ENCODE measurements at regions not wholly inside any gene's neighbourhood (a gene's known extent, or its start where the extent isn't known, plus 50 kb on each side); places are given as distances from the start of the nearest gene placed in this dataset.

DNA sequence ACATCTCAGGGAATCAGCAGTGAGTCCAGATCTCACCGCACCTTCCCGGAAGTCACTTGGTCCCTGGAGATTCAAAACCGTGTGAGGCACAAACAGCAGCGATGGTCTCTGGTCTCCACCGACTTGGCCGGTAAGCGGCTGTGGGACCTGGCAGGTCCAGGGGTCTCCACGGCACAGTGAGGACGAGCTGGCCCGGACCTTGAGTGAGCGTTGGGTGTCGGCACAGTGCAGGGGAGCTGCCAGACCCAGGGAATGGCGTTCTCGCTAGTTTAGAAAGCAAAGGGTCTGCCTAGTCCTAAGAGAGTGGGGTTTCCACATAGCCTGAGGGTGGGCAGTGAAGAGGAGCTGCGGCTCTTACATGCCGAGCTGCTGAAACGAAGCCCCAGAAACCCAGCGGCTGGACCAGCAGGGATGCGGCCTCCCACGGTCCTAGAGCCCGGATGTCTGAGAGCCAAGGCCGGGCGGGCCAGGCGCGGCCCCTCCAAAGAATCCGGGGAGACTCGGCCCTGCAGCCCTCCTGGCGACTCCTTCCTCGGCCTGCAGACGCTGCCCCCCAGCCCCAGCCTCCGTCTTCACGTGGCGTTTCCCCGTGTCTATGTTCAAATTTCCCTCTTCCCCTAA lies 185.0 kb downstream of the ERMARD start:
- H3K36me3 ChIP-seq, result no peaks in the 10 kb centered on the region
- TF ChIP-seq, protein P1, sequence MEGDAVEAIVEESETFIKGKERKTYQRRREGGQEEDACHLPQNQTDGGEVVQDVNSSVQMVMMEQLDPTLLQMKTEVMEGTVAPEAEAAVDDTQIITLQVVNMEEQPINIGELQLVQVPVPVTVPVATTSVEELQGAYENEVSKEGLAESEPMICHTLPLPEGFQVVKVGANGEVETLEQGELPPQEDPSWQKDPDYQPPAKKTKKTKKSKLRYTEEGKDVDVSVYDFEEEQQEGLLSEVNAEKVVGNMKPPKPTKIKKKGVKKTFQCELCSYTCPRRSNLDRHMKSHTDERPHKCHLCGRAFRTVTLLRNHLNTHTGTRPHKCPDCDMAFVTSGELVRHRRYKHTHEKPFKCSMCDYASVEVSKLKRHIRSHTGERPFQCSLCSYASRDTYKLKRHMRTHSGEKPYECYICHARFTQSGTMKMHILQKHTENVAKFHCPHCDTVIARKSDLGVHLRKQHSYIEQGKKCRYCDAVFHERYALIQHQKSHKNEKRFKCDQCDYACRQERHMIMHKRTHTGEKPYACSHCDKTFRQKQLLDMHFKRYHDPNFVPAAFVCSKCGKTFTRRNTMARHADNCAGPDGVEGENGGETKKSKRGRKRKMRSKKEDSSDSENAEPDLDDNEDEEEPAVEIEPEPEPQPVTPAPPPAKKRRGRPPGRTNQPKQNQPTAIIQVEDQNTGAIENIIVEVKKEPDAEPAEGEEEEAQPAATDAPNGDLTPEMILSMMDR (IDR thresholded peaks at IDR 0.05), result no peak
- H3K9me3 ChIP-seq, result no peaks in the 10 kb centered on the region
- DNase-seq (ENCODE audit: low spot score), result peak; percentile 49
- no peak overlapping the region for H3K27ac ChIP-seq
- no peaks in the 10 kb centered on the region for H3K27me3 ChIP-seq
- H3K4me3 ChIP-seq, result no peak overlapping the region
- H3K4me1 ChIP-seq, result peaks cover 0 to 8% of the 10 kb centered on the region in 2 donors

DNA sequence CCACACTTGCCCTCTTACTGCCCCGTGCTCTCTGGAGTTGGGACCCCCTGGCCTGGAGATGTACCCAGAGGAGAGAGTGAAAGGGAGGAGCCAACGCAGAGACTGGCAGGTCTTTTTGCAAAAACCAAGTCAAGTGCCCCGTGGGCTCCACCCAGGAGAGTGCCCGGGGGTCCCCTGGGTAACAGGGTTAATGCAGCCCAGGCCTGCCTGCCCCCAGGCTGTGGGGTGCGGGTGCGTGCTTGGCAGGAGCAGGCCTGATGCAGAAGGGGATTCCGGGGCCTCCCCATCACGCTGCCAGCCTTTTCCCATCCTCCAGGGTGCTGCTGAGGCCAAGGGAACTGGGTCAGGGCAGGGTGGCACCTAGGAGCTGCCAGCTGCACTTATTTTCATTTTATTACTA lies 184.4 kb downstream of the ERMARD start:
- TF ChIP-seq, protein P1 (IDR thresholded peaks at IDR 0.05), result no peak
- Histone ChIP-seq H3K4me3 (no peak overlapping the region), H3K27me3 (no peaks in the 10 kb centered on the region), H3K9me3 (no peaks in the 10 kb centered on the region), H3K36me3 (no peaks in the 10 kb centered on the region), H3K4me1 (peaks cover 0 to 8% of the 10 kb centered on the region in 2 donors), H3K27ac (no peak overlapping the region)
- DNase-seq (ENCODE audit: low spot score), result peak; percentile 53

DNA sequence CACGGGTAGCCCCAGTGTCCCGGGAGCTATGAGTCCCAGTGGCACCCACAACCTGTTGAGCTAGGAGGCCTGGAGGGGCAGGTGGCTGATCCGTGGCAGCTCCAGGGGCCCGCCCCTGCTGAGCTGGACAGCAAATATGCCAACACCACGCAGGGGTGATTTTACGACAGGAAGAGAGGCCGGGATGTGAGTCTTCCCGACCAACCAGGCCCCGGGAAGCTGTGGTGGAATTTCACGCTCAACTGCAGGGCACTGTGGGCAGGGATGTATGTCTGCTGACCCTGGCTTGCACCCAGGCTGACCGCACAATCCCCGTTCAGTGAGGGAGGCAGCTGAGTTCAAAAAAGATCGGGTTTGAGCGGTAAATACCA lies 183.9 kb downstream of the ERMARD start:
- TF ChIP-seq, protein P1 (IDR thresholded peaks at IDR 0.05), result no peak
- Histone ChIP-seq H3K27ac (no peak overlapping the region), H3K27me3 (no peaks in the 10 kb centered on the region), H3K9me3 (no peaks in the 10 kb centered on the region), H3K4me3 (no peak overlapping the region), H3K4me1 (peaks cover 0 to 8% of the 10 kb centered on the region in 2 donors), H3K36me3 (no peaks in the 10 kb centered on the region)
- DNase-seq (ENCODE audit: low spot score), result peak; percentile 13

DNA sequence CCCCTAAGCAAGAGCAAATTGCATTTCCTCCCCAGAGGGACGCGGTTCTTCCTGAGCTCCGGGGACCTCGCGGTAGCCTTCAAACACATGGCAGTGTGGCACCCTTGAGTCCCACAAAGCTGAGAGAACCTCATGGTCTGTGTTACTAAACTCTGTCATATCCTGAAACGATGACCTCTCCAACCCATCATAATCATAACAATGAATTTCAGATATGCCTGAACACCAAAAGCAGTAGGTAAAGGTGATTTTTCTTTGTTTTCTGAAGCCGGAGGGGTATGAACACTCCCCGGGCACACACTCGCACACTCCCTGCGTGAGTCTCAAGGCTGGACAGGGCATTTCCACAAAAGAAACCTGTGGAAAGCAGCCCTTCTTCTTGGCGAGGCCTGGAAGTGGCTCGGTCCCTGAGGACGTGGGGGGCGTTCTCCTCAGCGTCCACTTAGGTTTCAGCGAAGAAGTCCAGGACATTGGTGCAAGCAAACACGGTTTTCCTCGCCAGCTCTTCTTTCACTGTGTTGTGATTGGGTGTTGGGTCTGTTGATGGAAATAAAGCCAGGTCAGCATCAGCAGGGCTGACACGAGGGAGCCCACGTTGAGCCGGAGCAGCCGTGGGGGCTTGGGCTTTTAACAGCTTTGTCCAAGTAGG lies 183.4 kb downstream of the ERMARD start:
- no peak overlapping the region for H3K4me3 ChIP-seq
- H3K27ac ChIP-seq, result no peak overlapping the region

DNA sequence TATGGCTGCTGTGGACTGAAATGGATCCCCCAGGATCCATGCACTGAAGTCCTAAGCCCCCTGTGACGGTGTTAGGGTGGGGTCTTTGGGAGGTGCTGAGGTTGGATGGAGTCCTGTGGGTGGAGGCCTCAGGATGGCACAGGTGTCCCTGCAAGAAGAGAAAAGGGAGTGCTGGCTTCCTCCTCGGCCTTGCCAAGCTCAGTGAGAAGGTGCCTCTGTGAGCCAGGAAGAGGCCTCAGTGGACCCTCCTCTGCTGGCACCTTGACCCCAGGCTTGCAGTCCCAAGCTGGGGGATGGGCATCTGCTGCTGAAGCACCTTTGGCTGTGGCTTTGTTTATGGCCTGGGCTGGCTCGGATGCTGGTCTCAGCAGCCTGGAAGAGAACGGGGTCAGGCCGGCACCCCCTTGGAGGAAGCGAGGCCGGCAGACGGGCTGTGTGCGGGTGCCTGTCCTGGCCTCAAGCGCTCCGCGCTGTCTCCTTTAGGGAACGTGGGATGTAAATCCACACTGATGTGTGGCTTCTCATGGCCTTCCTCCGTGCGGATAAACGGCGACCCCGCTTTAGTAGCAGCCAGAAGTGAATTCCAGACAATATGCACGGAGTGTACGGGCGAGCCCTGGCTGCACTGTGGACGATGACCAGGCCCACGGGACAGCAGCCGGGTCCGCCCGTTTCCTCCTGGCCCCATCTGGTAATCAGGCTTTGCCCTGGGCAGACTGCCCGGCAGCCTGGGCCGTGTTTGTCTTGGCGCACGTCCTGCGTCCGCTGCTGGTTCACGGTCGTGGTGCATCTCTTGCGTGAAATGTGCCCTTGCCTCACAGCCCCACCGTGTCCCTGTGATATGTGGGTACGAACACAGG lies 182.6 kb downstream of the ERMARD start:
- Histone ChIP-seq H3K9me3 (no peaks in the 10 kb centered on the region), H3K4me3 (no peak overlapping the region), H3K27me3 (no peaks in the 10 kb centered on the region), H3K27ac (no peak overlapping the region), H3K36me3 (no peaks in the 10 kb centered on the region), H3K4me1 (peaks cover 0 to 8% of the 10 kb centered on the region in 2 donors)
- TF ChIP-seq, protein P1 (IDR thresholded peaks at IDR 0.05), result no peak
- DNase-seq (ENCODE audit: low spot score), result peak; percentile 71

More for the DNA sequence above, 183.4 kb downstream of the ERMARD start:
- peaks cover 0 to 8% of the 10 kb centered on the region in 2 donors for H3K4me1 ChIP-seq
- no peaks in the 10 kb centered on the region for H3K27me3 ChIP-seq
- no peaks in the 10 kb centered on the region for H3K36me3 ChIP-seq
- TF ChIP-seq, protein P1 (IDR thresholded peaks at IDR 0.05), result no peak
- H3K9me3 ChIP-seq, result no peaks in the 10 kb centered on the region
- no peak for DNase-seq (ENCODE audit: low spot score)
